ENCODE measurements at regions not wholly inside any gene's neighbourhood (a gene's known extent, or its start where the extent isn't known, plus 50 kb on each side); places are given as distances from the start of the nearest gene placed in this dataset.
"Not testable (repeated sequence)": the region's sequence is repeated elsewhere in the genome, so short reads cannot be mapped to it uniquely, and the experiment has no call there.

DNA sequence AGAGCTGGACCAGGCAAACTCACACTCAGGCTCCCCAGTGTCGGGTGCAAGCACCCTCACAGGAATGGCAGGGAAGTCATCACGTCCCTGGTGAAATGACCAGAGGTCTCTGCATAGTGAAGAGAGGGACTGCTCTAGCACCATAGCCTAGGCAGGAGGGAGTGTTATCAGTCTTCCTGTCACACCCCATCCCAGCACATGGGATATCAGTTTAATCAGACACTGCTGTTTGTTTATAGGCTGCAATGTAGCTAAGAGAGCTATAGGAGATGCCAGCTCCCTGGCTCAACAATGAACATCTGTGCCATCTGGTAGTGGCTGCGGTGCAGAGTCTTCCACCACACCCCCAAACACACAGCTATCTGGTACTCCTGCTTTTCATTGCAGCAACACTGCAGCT lies 776.6 kb downstream of the ZNF385D start:
- ChIA-PET RAD21 (ENCODE audit: low non-redundant PET in 1 of 2, low total read pairs in 2 of 2, uncharacterized antibody in 2 of 2, unreplicated experiment in 2 of 2) (no interaction called here), CTCF (no interaction called here), POLR2A (no interaction called here)
- Histone ChIP-seq H3K4me1 (ENCODE audit: control insufficient read depth in 1 of 2, insufficient read depth in 2 of 2, low read length in 2 of 2) (no peaks in the 10 kb centered on the region), H3K4me3 (replicated peaks in 1 of 2; ENCODE audit: low read depth in 1 of 2, low read length in 2 of 2) (no peak overlapping the region), H3K27ac (ENCODE audit: low read depth, low read length) (no peak overlapping the region), H3K9me3 (ENCODE audit: control insufficient read depth in 1 of 2, insufficient read depth in 1 of 2, low read depth in 1 of 2, low read length in 2 of 2) (peaks cover 0 to 16% of the 10 kb centered on the region in 2 experiments; a peak in 2 of 4 replicates), H3K27me3 (ENCODE audit: insufficient read depth, low read length) (no peaks in the 10 kb centered on the region), H3K79me2 (ENCODE audit: insufficient read depth, low read length) (no peaks in the 10 kb centered on the region), H4K20me1 (ENCODE audit: insufficient read depth) (no peaks in the 10 kb centered on the region), H3K9ac (ENCODE audit: low read length) (no peak overlapping the region), H2AFZ (ENCODE audit: low read depth, low read length, poor library complexity, severe bottlenecking) (no peak overlapping the region), H3K4me2 (ENCODE audit: low read length) (no peak overlapping the region), H3K9me2 (ENCODE audit: insufficient read depth) (no peaks in the 10 kb centered on the region), H3K36me3 (ENCODE audit: control insufficient read depth in 1 of 2, insufficient read depth in 2 of 2, low read length in 2 of 2) (no peaks in the 10 kb centered on the region)
- BruUV-seq (replicated peaks), result no TSS peak
- ATAC-seq (no peak), DNase-seq (ENCODE audit: low read depth, low spot score) (no peak)
- TF ChIP-seq, protein P1, sequence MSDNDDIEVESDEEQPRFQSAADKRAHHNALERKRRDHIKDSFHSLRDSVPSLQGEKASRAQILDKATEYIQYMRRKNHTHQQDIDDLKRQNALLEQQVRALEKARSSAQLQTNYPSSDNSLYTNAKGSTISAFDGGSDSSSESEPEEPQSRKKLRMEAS (IDR thresholded peaks at IDR 0.05), result no peak
- TF ChIP-seq YY1 (IDR thresholded peaks at IDR 0.05; ENCODE audit: extremely low read depth, insufficient replicate concordance, low read depth, low read length) (no peak), ZFX (IDR thresholded peaks at IDR 0.05) (no peak), CEBPB (IDR thresholded peaks at IDR 0.05; ENCODE audit: low read depth) (no peak), SRF (IDR thresholded peaks at IDR 0.05; ENCODE audit: low read depth) (no peak), RAD21 (IDR thresholded peaks at IDR 0.05; ENCODE audit: low read depth) (no peak), EZH2phosphoT487 (IDR thresholded peaks at IDR 0.05; ENCODE audit: borderline replicate concordance) (no peak), ELF1 (IDR thresholded peaks at IDR 0.05; ENCODE audit: borderline replicate concordance, low read depth) (no peak), ZNF274 (IDR thresholded peaks at IDR 0.05; ENCODE audit: low read depth, low read length) (no peak), EZH2 (IDR thresholded peaks at IDR 0.05) (no peak)
- TF ChIP-seq, protein P2, sequence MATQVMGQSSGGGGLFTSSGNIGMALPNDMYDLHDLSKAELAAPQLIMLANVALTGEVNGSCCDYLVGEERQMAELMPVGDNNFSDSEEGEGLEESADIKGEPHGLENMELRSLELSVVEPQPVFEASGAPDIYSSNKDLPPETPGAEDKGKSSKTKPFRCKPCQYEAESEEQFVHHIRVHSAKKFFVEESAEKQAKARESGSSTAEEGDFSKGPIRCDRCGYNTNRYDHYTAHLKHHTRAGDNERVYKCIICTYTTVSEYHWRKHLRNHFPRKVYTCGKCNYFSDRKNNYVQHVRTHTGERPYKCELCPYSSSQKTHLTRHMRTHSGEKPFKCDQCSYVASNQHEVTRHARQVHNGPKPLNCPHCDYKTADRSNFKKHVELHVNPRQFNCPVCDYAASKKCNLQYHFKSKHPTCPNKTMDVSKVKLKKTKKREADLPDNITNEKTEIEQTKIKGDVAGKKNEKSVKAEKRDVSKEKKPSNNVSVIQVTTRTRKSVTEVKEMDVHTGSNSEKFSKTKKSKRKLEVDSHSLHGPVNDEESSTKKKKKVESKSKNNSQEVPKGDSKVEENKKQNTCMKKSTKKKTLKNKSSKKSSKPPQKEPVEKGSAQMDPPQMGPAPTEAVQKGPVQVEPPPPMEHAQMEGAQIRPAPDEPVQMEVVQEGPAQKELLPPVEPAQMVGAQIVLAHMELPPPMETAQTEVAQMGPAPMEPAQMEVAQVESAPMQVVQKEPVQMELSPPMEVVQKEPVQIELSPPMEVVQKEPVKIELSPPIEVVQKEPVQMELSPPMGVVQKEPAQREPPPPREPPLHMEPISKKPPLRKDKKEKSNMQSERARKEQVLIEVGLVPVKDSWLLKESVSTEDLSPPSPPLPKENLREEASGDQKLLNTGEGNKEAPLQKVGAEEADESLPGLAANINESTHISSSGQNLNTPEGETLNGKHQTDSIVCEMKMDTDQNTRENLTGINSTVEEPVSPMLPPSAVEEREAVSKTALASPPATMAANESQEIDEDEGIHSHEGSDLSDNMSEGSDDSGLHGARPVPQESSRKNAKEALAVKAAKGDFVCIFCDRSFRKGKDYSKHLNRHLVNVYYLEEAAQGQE (IDR thresholded peaks at IDR 0.05; ENCODE audit: low read depth), result no peak
- TF ChIP-seq, protein P3, sequence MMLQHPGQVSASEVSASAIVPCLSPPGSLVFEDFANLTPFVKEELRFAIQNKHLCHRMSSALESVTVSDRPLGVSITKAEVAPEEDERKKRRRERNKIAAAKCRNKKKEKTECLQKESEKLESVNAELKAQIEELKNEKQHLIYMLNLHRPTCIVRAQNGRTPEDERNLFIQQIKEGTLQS (IDR thresholded peaks at IDR 0.05), result no peak
- TF ChIP-seq, protein P4, sequence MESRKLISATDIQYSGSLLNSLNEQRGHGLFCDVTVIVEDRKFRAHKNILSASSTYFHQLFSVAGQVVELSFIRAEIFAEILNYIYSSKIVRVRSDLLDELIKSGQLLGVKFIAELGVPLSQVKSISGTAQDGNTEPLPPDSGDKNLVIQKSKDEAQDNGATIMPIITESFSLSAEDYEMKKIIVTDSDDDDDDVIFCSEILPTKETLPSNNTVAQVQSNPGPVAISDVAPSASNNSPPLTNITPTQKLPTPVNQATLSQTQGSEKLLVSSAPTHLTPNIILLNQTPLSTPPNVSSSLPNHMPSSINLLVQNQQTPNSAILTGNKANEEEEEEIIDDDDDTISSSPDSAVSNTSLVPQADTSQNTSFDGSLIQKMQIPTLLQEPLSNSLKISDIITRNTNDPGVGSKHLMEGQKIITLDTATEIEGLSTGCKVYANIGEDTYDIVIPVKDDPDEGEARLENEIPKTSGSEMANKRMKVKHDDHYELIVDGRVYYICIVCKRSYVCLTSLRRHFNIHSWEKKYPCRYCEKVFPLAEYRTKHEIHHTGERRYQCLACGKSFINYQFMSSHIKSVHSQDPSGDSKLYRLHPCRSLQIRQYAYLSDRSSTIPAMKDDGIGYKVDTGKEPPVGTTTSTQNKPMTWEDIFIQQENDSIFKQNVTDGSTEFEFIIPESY (IDR thresholded peaks at IDR 0.05; ENCODE audit: extremely low read depth, insufficient replicate concordance, low read length), result no peak
- TF ChIP-seq, protein P5, sequence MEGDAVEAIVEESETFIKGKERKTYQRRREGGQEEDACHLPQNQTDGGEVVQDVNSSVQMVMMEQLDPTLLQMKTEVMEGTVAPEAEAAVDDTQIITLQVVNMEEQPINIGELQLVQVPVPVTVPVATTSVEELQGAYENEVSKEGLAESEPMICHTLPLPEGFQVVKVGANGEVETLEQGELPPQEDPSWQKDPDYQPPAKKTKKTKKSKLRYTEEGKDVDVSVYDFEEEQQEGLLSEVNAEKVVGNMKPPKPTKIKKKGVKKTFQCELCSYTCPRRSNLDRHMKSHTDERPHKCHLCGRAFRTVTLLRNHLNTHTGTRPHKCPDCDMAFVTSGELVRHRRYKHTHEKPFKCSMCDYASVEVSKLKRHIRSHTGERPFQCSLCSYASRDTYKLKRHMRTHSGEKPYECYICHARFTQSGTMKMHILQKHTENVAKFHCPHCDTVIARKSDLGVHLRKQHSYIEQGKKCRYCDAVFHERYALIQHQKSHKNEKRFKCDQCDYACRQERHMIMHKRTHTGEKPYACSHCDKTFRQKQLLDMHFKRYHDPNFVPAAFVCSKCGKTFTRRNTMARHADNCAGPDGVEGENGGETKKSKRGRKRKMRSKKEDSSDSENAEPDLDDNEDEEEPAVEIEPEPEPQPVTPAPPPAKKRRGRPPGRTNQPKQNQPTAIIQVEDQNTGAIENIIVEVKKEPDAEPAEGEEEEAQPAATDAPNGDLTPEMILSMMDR (IDR thresholded peaks at IDR 0.05 in 2 of 3, conservative IDR thresholded peaks at IDR 0.05 in 1 of 3; ENCODE audit: borderline replicate concordance in 1 of 3, insufficient read depth in 1 of 3, low read depth in 2 of 3, low read length in 2 of 3), result no peak
- intact Hi-C loops (cut with micrococcal nuclease), result no loop called here

DNA sequence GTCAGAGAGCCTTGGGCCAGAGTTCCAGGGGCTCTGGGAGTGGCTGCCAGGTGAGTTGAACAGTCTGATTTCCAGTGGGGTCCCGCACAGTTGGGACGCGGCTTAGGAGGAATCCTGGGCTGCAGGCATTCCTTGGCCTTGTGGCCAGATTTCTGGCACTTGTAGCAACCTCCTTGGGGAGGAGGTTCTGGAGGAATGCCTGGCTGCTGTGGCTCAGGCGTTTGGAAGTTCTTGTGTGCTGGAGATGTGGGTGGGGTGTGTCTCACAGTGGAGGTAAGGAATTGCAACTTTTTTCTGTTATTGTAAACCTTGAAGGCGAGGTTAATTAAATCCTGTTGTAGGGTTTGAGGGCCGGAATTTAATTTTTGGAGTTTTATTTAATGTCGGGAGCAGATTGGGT lies 780.2 kb downstream of the ZNF385D start:
- H3K36me3 ChIP-seq (ENCODE audit: control insufficient read depth in 1 of 2, insufficient read depth in 2 of 2, low read length in 2 of 2); H3K4me1 ChIP-seq (ENCODE audit: control insufficient read depth in 1 of 2, insufficient read depth in 2 of 2, low read length in 2 of 2); RAD21 ChIA-PET (ENCODE audit: low non-redundant PET in 1 of 2, low total read pairs in 2 of 2, uncharacterized antibody in 2 of 2, unreplicated experiment in 2 of 2); BruUV-seq (replicated peaks); H3K9me3 ChIP-seq (ENCODE audit: control insufficient read depth in 1 of 2, insufficient read depth in 1 of 2, low read depth in 1 of 2, low read length in 2 of 2); H3K4me2 ChIP-seq (ENCODE audit: low read length); H3K9ac ChIP-seq (ENCODE audit: low read length); POLR2A ChIA-PET; DNase-seq (ENCODE audit: low read depth, low spot score); H4K20me1 ChIP-seq (ENCODE audit: insufficient read depth); CTCF ChIA-PET; H3K27me3 ChIP-seq (ENCODE audit: insufficient read depth, low read length); H3K79me2 ChIP-seq (ENCODE audit: insufficient read depth, low read length); H3K27ac ChIP-seq (ENCODE audit: low read depth, low read length); H2AFZ ChIP-seq (ENCODE audit: low read depth, low read length, poor library complexity, severe bottlenecking); H3K4me3 ChIP-seq (replicated peaks in 1 of 2; ENCODE audit: low read depth in 1 of 2, low read length in 2 of 2); ATAC-seq; H3K9me2 ChIP-seq (ENCODE audit: insufficient read depth); intact Hi-C loops (cut with micrococcal nuclease): not testable (repeated sequence)

Measured in HCT116 (cell line).